Osteocyte (in vitro differentiated cells): ENCODE measurements at regions not wholly inside any gene's neighbourhood (a gene's known extent, or its start where the extent isn't known, plus 50 kb on each side); places are given as distances from the start of the nearest gene placed in this dataset.

Experiments
- DNase-seq: peaks from one replicate; pipeline ENCODE4 v3.0.0; 2021; ENCODE audit warnings: mixed read lengths; ENCODE audit not compliant: unreplicated experiment; ENCODE audit errors: extremely low spot score
- H3K27ac Mint-ChIP-seq: one replicate; pipeline ENCODE4 v1.8.0; 2021; ENCODE audit warnings: mild to moderate bottlenecking, mixed read lengths; ENCODE audit not compliant: unreplicated experiment
- H3K27me3 Mint-ChIP-seq: one replicate; pipeline ENCODE4 v1.8.0; 2021; ENCODE audit warnings: mixed read lengths; ENCODE audit not compliant: unreplicated experiment
- H3K36me3 Mint-ChIP-seq: one replicate; pipeline ENCODE4 v1.8.0; 2021; ENCODE audit warnings: mixed read lengths; ENCODE audit not compliant: unreplicated experiment
- H3K4me1 Mint-ChIP-seq: one replicate; pipeline ENCODE4 v1.8.0; 2021; ENCODE audit warnings: mixed read lengths; ENCODE audit not compliant: unreplicated experiment
- H3K4me3 Mint-ChIP-seq: one replicate; pipeline ENCODE4 v1.8.0; 2021; ENCODE audit warnings: mild to moderate bottlenecking, moderate library complexity, mixed read lengths; ENCODE audit not compliant: unreplicated experiment
- H3K9me3 Mint-ChIP-seq: one replicate; pipeline ENCODE4 v1.8.0; 2021; ENCODE audit warnings: mixed read lengths; ENCODE audit not compliant: unreplicated experiment
- TF ChIP-seq, protein P1 (sequence below): fragments of 200-600 bp; sonication (generic); IDR thresholded peaks from 2 replicates; pipeline ENCODE4 v1.5.0; 2021; ENCODE audit warnings: antibody characterized with exemption, mild to moderate bottlenecking, moderate library complexity

DNA sequence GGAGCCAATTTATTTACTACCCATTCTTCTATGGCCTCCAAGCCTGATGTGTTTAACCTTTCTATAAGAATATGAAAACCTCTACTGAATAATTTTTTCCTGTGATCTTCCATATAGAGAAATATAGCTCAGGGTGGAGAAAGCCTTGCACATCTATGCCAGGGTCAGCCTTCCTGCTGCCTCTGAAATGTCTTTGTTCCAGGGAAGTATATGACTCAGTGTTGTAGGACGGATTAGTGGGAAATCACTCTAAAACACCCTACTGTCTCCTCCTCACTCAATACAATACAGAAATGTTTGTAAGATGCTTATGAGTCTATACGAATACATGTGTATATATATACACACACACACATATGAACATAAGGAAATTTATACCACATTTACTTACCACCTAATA, 1044.9 kb downstream of the BRINP3 start:
- H3K27ac Mint-ChIP-seq: no peak overlapping the region
- peaks cover 8% of the 10 kb centered on the region for H3K4me1 Mint-ChIP-seq
- DNase-seq: no peak
- no peaks in the 10 kb centered on the region for H3K9me3 Mint-ChIP-seq
- no peak overlapping the region for H3K4me3 Mint-ChIP-seq
- no peaks in the 10 kb centered on the region for H3K27me3 Mint-ChIP-seq
- TF ChIP-seq, protein P1, sequence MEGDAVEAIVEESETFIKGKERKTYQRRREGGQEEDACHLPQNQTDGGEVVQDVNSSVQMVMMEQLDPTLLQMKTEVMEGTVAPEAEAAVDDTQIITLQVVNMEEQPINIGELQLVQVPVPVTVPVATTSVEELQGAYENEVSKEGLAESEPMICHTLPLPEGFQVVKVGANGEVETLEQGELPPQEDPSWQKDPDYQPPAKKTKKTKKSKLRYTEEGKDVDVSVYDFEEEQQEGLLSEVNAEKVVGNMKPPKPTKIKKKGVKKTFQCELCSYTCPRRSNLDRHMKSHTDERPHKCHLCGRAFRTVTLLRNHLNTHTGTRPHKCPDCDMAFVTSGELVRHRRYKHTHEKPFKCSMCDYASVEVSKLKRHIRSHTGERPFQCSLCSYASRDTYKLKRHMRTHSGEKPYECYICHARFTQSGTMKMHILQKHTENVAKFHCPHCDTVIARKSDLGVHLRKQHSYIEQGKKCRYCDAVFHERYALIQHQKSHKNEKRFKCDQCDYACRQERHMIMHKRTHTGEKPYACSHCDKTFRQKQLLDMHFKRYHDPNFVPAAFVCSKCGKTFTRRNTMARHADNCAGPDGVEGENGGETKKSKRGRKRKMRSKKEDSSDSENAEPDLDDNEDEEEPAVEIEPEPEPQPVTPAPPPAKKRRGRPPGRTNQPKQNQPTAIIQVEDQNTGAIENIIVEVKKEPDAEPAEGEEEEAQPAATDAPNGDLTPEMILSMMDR: no peak
- no peaks in the 10 kb centered on the region for H3K36me3 Mint-ChIP-seq

DNA sequence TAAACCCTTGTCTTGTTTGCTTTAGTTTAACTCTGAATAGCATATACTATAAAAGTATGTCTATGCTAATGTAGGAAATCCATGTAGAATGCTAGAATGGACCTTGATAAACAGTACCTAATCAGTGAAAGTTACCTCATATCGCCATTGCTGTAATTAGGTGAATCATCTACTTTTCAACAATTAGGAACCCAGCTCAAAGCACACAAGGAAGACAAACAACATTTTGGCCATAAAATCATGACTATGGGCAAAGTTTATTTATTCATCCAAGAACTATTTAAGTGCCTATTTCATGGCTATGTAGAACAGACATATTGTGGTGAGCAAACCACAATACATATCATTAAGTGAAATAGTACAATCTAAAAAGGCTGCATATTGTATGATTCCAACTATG, 1043.2 kb downstream of the BRINP3 start:
- peaks cover 8% of the 10 kb centered on the region for H3K4me1 Mint-ChIP-seq
- no peaks in the 10 kb centered on the region for H3K36me3 Mint-ChIP-seq
- no peaks in the 10 kb centered on the region for H3K27me3 Mint-ChIP-seq
- TF ChIP-seq, protein P1: no peak
- no peak overlapping the region for H3K4me3 Mint-ChIP-seq
- H3K9me3 Mint-ChIP-seq: no peaks in the 10 kb centered on the region
- H3K27ac Mint-ChIP-seq: no peak overlapping the region
- no peak for DNase-seq

DNA sequence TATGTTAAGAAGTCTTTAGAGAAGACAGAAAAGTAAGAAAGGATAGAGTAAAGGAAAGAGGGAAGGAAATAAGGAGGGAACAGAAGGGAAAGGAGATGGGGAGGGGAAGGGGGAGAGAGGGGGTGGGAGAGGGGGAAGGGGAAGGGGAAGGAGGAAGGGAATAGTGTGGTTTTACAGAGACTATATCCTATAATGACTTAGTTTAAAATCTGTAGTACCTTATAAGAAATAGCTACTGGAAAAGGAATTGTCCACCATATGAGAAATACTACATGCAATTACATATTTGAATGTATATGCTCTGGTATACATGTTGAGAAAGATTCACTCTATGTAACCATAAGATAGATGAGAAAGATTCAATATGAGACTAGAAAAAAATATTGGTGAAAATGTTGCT, 1042.3 kb downstream of the BRINP3 start:
- H3K9me3 Mint-ChIP-seq: no peaks in the 10 kb centered on the region
- H3K4me3 Mint-ChIP-seq: no peak overlapping the region
- H3K36me3 Mint-ChIP-seq: no peaks in the 10 kb centered on the region
- H3K4me1 Mint-ChIP-seq: peaks cover 8% of the 10 kb centered on the region
- DNase-seq: no peak
- TF ChIP-seq, protein P1: no peak
- H3K27ac Mint-ChIP-seq: no peak overlapping the region
- no peaks in the 10 kb centered on the region for H3K27me3 Mint-ChIP-seq

DNA sequence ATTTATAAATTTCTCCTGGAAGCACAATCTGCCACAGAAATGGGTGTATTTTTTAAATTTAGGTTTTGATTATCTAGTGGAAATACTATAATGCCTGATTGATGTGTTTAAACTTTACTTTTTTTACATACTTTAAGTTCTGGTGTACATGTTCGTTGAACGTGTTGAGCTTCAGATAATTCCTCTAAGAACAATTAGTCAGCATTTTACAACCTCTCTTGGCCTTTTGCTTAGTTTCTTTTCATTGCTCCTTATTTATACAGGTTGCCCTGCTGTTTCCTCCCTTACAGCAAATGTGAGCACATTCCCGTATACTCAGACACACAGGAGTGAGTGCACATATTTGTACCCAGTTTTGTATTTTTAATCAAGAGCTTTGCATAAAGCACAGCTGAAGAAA, 1038.9 kb downstream of the BRINP3 start:
- TF ChIP-seq, protein P1: no peak
- Mint-ChIP-seq H3K27me3 (no peaks in the 10 kb centered on the region), H3K4me3 (no peak overlapping the region), H3K36me3 (no peaks in the 10 kb centered on the region), H3K27ac (no peak overlapping the region), H3K4me1 (peaks cover under 1% of the 10 kb centered on the region), H3K9me3 (no peaks in the 10 kb centered on the region)
- no peak for DNase-seq

DNA sequence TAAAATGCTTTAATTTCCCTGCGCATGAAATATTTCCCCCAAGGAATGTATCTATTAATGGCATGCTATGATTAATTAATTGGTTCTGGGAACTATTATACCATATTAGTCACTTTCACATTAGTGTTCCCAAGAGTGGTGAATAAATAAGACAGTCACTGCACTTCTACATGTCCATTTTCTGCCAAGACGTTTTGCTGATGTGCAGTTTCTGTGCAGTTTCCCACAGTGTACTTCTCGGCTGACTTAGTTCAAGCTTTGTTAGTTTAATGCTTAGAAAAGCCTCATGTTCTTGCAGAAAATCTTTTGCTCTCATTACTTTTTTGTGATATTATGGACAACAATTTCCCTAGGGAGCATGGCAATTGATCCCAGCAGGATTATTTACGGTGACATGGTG, 1014.5 kb downstream of the BRINP3 start:
- H3K27me3 Mint-ChIP-seq: no peaks in the 10 kb centered on the region
- no peak overlapping the region for H3K4me3 Mint-ChIP-seq
- DNase-seq: no peak
- H3K27ac Mint-ChIP-seq: no peak overlapping the region
- TF ChIP-seq, protein P1: no peak
- H3K36me3 Mint-ChIP-seq: no peaks in the 10 kb centered on the region
- peaks cover 8% of the 10 kb centered on the region for H3K4me1 Mint-ChIP-seq
- H3K9me3 Mint-ChIP-seq: peaks cover 6% of the 10 kb centered on the region
